ENCODE measurements at regions not wholly inside any gene's neighbourhood (a gene's known extent, or its start where the extent isn't known, plus 50 kb on each side); places are given as distances from the start of the nearest gene placed in this dataset.

- DNase-seq, result no peak
These were observed 75.4 kb downstream of the VCPKMT start for GRCh38 chr14:50040895-50041465.

GRCh38 chr14:50041980-50042379 is 74.4 kb downstream of the VCPKMT start:
- DNase-seq, result no peak

DNA sequence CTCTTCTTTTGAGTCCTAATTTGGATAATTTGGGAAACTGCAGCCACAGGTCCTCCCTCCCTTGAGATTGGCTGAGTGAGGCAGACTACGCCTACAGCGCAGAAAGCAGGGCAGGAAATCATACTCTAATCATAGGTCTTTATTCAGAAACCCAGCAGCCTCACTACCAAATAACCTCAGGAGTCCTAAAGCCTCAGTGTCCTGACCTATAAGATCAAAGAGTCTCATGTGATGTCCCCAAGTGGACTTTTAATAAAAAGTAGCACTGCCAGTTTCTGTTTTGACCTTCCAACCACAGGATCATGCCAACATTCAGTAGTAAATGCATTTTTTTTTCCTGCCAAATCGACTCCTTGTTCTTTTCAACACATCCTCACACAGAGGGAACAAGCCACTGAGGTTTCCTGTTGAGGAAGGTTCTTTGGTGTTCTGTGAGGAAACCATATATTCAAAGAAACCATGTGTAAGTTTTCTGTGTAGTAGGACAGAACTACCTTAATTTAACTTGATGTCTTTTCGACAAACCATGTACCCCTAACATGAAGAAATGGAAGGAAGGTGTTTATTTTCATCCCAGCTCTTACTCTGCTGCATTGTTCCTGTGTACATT is 72.2 kb downstream of the VCPKMT start:
- no peak for DNase-seq

DNA sequence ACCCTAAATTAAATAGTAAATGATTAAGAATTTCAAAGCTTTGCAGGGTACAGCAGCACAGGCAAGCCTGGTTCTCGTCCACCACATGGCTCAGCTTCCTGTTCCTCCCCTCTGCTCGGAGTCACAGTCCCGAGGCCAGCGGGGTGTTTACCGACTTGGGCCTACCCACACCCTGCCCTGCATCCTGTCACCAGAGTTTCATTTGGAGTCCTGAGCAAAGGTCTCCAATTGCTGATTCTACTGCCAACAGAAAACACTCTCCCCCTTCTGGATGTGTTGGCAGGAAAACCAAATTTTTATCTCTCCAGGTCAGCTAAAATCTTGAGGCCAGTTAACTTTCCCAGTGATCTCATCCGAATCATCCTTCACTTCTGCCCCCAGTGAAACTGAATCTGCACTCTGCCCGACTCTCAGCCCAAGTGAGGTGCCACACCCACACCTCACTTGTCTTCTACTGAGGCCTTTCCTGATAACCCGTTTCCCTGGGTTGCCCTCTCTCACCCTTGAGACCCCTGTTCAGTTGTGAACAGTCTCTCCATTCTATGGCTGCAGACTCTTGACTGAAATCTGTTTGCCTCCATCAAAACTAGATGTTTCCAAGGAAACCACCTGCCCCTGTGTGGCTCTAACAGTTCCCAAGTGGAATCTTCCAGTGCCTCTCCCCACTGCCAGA is 71.2 kb downstream of the VCPKMT start:
- peak; percentile 85 for DNase-seq

DNA sequence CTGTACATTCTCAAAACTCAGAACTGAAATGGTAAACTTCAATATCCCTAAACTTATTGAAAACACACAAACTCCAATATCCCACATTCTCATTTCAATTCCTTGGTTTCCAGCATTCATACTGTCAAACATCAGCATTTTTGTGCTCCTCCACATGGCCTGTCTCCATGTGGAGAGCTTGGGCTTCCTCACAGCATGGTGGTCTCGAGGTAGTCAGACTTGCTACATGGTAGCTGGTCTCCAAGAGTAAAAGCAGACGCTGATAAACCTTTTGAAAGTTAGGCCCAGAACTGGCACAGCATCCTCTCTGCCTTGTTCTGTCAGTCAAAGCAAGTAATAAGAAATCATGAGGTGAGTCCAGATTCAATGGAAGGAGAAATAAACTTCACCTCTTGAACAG is 70.5 kb downstream of the VCPKMT start:
- DNase-seq, result no peak

DNA sequence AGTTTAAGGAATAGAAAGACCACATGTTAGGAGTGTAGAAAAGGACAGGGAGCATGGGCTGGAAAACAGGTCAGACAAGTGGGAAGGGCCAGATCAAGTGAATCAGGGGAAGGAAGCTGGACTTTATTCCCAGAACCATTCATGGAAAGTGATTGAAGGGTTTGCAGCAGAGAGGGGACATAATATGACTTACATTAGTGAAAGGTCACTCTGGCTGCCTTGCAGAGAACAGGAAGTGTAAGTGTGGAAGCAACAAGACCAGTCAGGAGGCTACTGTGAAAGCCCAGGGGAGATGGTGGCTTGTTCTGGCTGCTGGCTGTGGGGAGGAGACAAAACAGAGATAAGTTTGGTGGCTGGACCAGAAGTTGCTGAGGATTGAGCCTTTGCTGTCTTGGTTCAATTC is 69.1 kb downstream of the VCPKMT start:
- no peak for DNase-seq

GRCh38 chr14:50049093-50049492 is 67.3 kb downstream of the VCPKMT start:
- no peak for DNase-seq

- no peak for DNase-seq
These were observed 66.4 kb downstream of the VCPKMT start for GRCh38 chr14:50049703-50050570.

- DNase-seq, result no peak
These were observed 65.3 kb downstream of the VCPKMT start for GRCh38 chr14:50051106-50051505.

- no peak for DNase-seq
These were observed 64.7 kb downstream of the VCPKMT start for GRCh38 chr14:50051706-50052105.

GRCh38 chr14:50052517-50052916 is 63.9 kb downstream of the VCPKMT start:
- no peak for DNase-seq

DNA sequence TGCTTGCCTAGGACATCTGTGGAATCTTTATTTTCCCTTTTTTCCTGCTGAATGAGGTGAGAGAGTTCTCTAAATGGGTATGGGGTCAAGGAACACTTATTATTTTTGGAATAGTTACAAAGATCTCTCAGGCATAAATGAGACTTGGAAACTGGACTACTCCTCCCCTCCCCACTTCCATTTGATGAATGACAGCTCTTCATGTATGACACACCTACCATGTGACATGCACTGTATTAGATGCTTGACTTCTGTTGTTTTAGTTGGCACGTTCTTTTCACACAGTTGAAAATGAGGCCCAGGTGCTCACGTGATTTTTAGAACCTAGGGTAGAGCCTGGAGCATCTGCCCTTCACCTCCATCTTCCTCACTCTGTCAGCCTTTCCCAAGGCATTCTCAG is 62.4 kb downstream of the VCPKMT start:
- DNase-seq, result no peak

- peak; percentile 48 for DNase-seq
These were observed 60.7 kb downstream of the VCPKMT start for GRCh38 chr14:50055461-50056228.

DNA sequence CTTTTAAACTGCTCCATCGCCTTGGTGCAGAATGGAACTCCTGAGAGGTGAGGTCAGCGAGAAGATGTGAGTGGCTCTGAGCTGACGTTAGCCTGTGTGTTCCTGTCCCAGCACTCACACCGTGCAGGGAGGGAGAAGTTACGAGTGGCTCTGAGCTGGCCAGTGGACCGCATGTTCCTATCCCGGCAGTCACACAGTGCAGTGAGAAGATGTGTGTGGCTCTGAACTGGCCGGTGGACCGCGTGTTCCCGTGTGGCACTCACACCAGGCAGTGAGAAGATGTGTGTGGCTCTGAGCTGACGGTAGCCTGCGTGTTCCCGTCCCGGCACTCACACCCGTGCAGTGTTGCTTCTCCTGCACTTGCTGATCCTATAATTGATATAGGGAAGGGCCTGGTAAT is 59.9 kb downstream of the VCPKMT start:
- peak; percentile 41 for DNase-seq

DNA sequence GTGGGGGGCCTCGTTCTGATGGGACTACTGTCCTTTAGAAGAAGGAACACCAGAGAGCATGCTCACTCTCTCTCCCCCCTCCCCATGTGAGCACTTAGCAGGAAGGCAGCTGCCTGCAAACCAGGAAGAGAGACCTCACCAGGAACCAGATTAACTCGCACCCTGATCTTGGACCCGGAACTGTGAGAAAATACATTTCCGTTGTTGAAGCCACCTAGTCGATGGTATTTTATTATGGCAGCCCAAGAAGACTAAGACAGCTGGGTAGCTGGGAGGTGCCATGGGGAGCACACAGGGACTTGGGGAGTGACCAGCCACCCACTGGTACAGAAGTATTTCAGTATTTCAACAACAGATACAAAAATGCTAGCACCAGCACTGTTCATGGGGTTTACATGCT is 59.0 kb downstream of the VCPKMT start:
- DNase-seq, result peak; percentile 39

- DNase-seq, result peak; percentile 23
These were observed 58.3 kb downstream of the VCPKMT start for GRCh38 chr14:50058113-50058512.
